H1 (cell line): ENCODE measurements at regions not wholly inside any gene's neighbourhood (a gene's known extent, or its start where the extent isn't known, plus 50 kb on each side); places are given as distances from the start of the nearest gene placed in this dataset.

ENCODE experiments used
- CTCF ChIA-PET: fragments of 300-600 bp; sonication (Branson Sonifier 250); formaldehyde crosslinking; loops from one replicate; lab custom pipeline; 2021; ENCODE audit not compliant: partially characterized antibody; lab: Charles Lee
- POLR2A ChIA-PET: fragments of 300-600 bp; sonication (Branson Sonifier 250); formaldehyde crosslinking; loops from one replicate; lab custom pipeline; 2021; ENCODE audit warnings: inconsistent platforms; ENCODE audit not compliant: partially characterized antibody; lab: Charles Lee
- DNase-seq, 2 experiments: peaks; one replicate each; pipeline versions ENCODE4 v3.0.0 to v3.0.0-alpha.2; 2010 to 2022; ENCODE audit warnings: low spot score in 2 of 2, low read depth in 1 of 2, mixed read lengths in 1 of 2
- FAIRE-seq: peaks from 2 replicates; lab custom pipeline; 2011; peaks lifted over from hg19 to GRCh38; lab: Jason Lieb, UNC
- H2AFZ ChIP-seq: 2 replicates; pipeline ENCODE4 v1.8.1; 2012; ENCODE audit warnings: low read length, inconsistent platforms
- H2AK5ac ChIP-seq: 2 replicates; pipeline ENCODE4 v1.6.1; 2013; ENCODE audit warnings: low read depth, low read length
- H2BK120ac ChIP-seq: replicated peaks from 2 replicates; pipeline ENCODE3; 2013; ENCODE audit warnings: low read depth, low read length, inconsistent platforms
- H2BK12ac ChIP-seq: 2 replicates; pipeline ENCODE4 v1.6.1; 2013; ENCODE audit warnings: low read depth, low read length
- H2BK15ac ChIP-seq: 2 replicates; pipeline ENCODE4 v1.6.1; 2013; ENCODE audit warnings: low read length
- H2BK20ac ChIP-seq: 2 replicates; pipeline ENCODE4 v1.6.1; 2013; ENCODE audit warnings: low read length
- H2BK5ac ChIP-seq: 2 replicates; pipeline ENCODE4 v1.6.1; 2013; ENCODE audit warnings: low read depth, low read length
- H3K14ac ChIP-seq: 2 replicates; pipeline ENCODE4 v1.6.1; 2013; ENCODE audit warnings: inconsistent platforms; ENCODE audit not compliant: insufficient read length
- H3K18ac ChIP-seq: 2 replicates; pipeline ENCODE4 v1.6.1; 2013; ENCODE audit warnings: low read length; ENCODE audit errors: extremely low read depth
- H3K23ac ChIP-seq: 2 replicates; pipeline ENCODE4 v1.6.1; 2013; ENCODE audit warnings: inconsistent platforms; ENCODE audit not compliant: insufficient read length
- H3K23me2 ChIP-seq: 2 replicates; pipeline ENCODE4 v1.6.1; 2013; ENCODE audit warnings: low read depth, low read length
- H3K27ac ChIP-seq: 2 replicates; pipeline ENCODE4 v1.6.1; 2011; ENCODE audit warnings: low read depth, low read length, inconsistent platforms
- H3K27me3 ChIP-seq, 4 experiments: replicated peaks in 1 of 4; 1 replicate in 1 of 4; 2 replicates in 3 of 4; pipeline versions ENCODE4 v1.6.1 to v1.8.1; 2011 to 2013; ENCODE audit warnings: low read length in 3 of 4, mild to moderate bottlenecking in 3 of 4, inconsistent platforms in 2 of 4, mixed read lengths in 2 of 4, moderate library complexity in 1 of 4; ENCODE audit not compliant: control insufficient read depth in 3 of 4, insufficient read depth in 3 of 4; ENCODE audit errors: extremely low read depth in 1 of 4
- H3K36me3 ChIP-seq, 4 experiments: 2 replicates each; pipeline versions ENCODE4 v1.6.1 to v1.8.1; 2011 to 2013; ENCODE audit warnings: mild to moderate bottlenecking in 4 of 4, low read length in 3 of 4, moderate library complexity in 2 of 4, control low read depth in 1 of 4, inconsistent platforms in 1 of 4; ENCODE audit not compliant: insufficient read depth in 4 of 4, control insufficient read depth in 2 of 4
- H3K4ac ChIP-seq: replicated peaks from 2 replicates; pipeline ENCODE3; 2013; ENCODE audit warnings: low read length, low read depth, mixed read lengths, inconsistent platforms; ENCODE audit not compliant: insufficient read length
- H3K4me1 ChIP-seq, 4 experiments: replicated peaks in 1 of 4; 1 replicate in 1 of 4; 2 replicates in 3 of 4; pipeline versions ENCODE4 v1.6.1 to v1.8.1; 2011 to 2013; ENCODE audit warnings: low read length in 3 of 4, inconsistent platforms in 2 of 4, mixed read lengths in 1 of 4; ENCODE audit not compliant: insufficient read depth in 4 of 4, control insufficient read depth in 3 of 4
- H3K4me2 ChIP-seq, 2 experiments: 2 replicates each; pipeline versions ENCODE4 v1.6.1 to v1.8.1; 2011 to 2013; ENCODE audit warnings: low read depth in 2 of 2, low read length in 2 of 2, control low read depth in 1 of 2, inconsistent platforms in 1 of 2, mild to moderate bottlenecking in 1 of 2; ENCODE audit not compliant: insufficient read depth in 1 of 2
- H3K4me3 ChIP-seq, 4 experiments: fragments of 200-600, 300-600 bp in 1 of 4; sonication (generic), shearing (Covaris generic), sonication (Bioruptor Twin) in 1 of 4; 2 replicates each; pipeline versions ENCODE4 v1.5.1 to v1.8.1; 2011 to 2016; ENCODE audit warnings: low read length in 4 of 4, low read depth in 3 of 4, control low read depth in 2 of 4, inconsistent platforms in 2 of 4, mild to moderate bottlenecking in 2 of 4, mixed read lengths in 1 of 4, moderate library complexity in 1 of 4; ENCODE audit not compliant: insufficient read depth in 2 of 4; ENCODE audit errors: extremely low read depth in 1 of 4
- H3K56ac ChIP-seq: replicated peaks from 2 replicates; pipeline ENCODE3; 2013; ENCODE audit warnings: low read depth, mild to moderate bottlenecking, mixed read lengths, low read length, inconsistent platforms; ENCODE audit not compliant: insufficient read length
- H3K79me1 ChIP-seq: 2 replicates; pipeline ENCODE4 v1.6.1; 2013; ENCODE audit warnings: low read depth, low read length, control low read depth
- H3K79me2 ChIP-seq, 2 experiments: 2 replicates each; pipeline versions ENCODE4 v1.6.1 to v1.8.1; 2012 to 2013; ENCODE audit warnings: low read length in 2 of 2, mild to moderate bottlenecking in 2 of 2, inconsistent platforms in 1 of 2; ENCODE audit not compliant: insufficient read depth in 2 of 2, control insufficient read depth in 1 of 2
- H3K9ac ChIP-seq, 4 experiments: replicated peaks in 1 of 4; 1 replicate in 1 of 4; 2 replicates in 3 of 4; pipeline versions ENCODE4 v1.6.1 to v1.8.1; 2011 to 2013; ENCODE audit warnings: low read depth in 3 of 4, low read length in 3 of 4, control low read depth in 2 of 4, mild to moderate bottlenecking in 2 of 4, moderate library complexity in 2 of 4, inconsistent platforms in 1 of 4; ENCODE audit errors: extremely low read depth in 1 of 4
- H3K9me3 ChIP-seq, 2 experiments: 2 replicates each; pipeline versions ENCODE4 v1.6.1 to v1.8.1; 2012 to 2013; ENCODE audit warnings: mild to moderate bottlenecking in 2 of 2, moderate library complexity in 2 of 2, control low read depth in 1 of 2, inconsistent platforms in 1 of 2, low read depth in 1 of 2, low read length in 1 of 2, mixed read lengths in 1 of 2; ENCODE audit not compliant: insufficient read depth in 2 of 2
- H4K20me1 ChIP-seq, 2 experiments: replicated peaks in 1 of 2; 2 replicates each; pipeline versions ENCODE3 to v1.8.1; 2011 to 2013; ENCODE audit warnings: inconsistent platforms in 2 of 2, low read length in 2 of 2, mild to moderate bottlenecking in 1 of 2; ENCODE audit not compliant: insufficient read depth in 2 of 2, control insufficient read depth in 1 of 2
- H4K5ac ChIP-seq: 2 replicates; pipeline ENCODE4 v1.6.1; 2013; ENCODE audit warnings: low read length, low read depth, mixed read lengths, inconsistent platforms; ENCODE audit not compliant: insufficient read length
- H4K8ac ChIP-seq: 2 replicates; pipeline ENCODE4 v1.8.0; 2013; ENCODE audit warnings: mild to moderate bottlenecking, moderate library complexity, low read length, inconsistent platforms; ENCODE audit not compliant: insufficient read depth; ENCODE audit errors: extremely low read depth
- H4K91ac ChIP-seq: replicated peaks from 2 replicates; pipeline ENCODE3; 2013; ENCODE audit warnings: low read length, mixed read lengths, inconsistent platforms; ENCODE audit not compliant: insufficient read length
- ASH2L ChIP-seq: fragments of 200-600, 300-600 bp; sonication (generic); IDR thresholded peaks from one replicate; pipeline ENCODE4 v1.7.1; 2017; ENCODE audit warnings: low read length
- CEBPB ChIP-seq: IDR thresholded peaks from 2 replicates; pipeline ENCODE4 v1.6.1; 2012; ENCODE audit warnings: low read depth, low read length
- CREB1 ChIP-seq: IDR thresholded peaks from 2 replicates; pipeline ENCODE4 v1.6.1; 2012; ENCODE audit warnings: inconsistent platforms
- KDM1A ChIP-seq: fragments of 200-600, 300-600 bp; sonication (generic); IDR thresholded peaks from 2 replicates; pipeline ENCODE4 v1.7.1; 2016; ENCODE audit warnings: mild to moderate bottlenecking, low read length, borderline replicate concordance
- POLR2A ChIP-seq, 2 experiments: IDR thresholded peaks; 1 replicate in 1 of 2; 2 replicates in 1 of 2; pipeline ENCODE4 v1.6.1; 2011; ENCODE audit warnings: low read depth in 2 of 2, low read length in 2 of 2, mild to moderate bottlenecking in 2 of 2; ENCODE audit errors: control extremely low read depth in 1 of 2
- POU5F1 ChIP-seq: IDR thresholded peaks from 2 replicates; pipeline ENCODE4 v1.6.1; 2011; ENCODE audit warnings: low read depth, mild to moderate bottlenecking, low read length, moderate library complexity
- TAF7 ChIP-seq: optimal IDR thresholded peaks from 2 replicates; pipeline ENCODE3; 2011; ENCODE audit warnings: low read depth, mild to moderate bottlenecking, inconsistent platforms, low read length, moderate library complexity, borderline replicate concordance
- WGBS, 2 experiments: shearing (Covaris generic) in 1 of 2; methylation state at CpG; one replicate each; pipeline versions ENCODE4 v1.1.6 to v1.1.7; 2013 to 2015; ENCODE audit warnings: low lambda C conversion rate in 2 of 2, mixed read lengths in 2 of 2, inconsistent platforms in 1 of 2, low coverage in 1 of 2, missing lambda C conversion rate in 1 of 2; ENCODE audit not compliant: insufficient replicate concordance in 2 of 2, insufficient coverage in 1 of 2, insufficient read length in 1 of 2; ENCODE audit errors: extremely low coverage in 1 of 2, missing lambda C conversion rate in 1 of 2; 5-methylcytosine and 5-hydroxymethylcytosine counted together

- ChIA-PET POLR2A (no interaction called here), CTCF (interaction anchor here (0.7 to 2.0 kb wide), 5 partner anchors 40 to 472 kb away, joined by 3 to 7 read pairs (median 4); no protein-coding TSS in a partner anchor)
Observed at GRCh38 chr5:57370376-57370775, 112.2 kb downstream of the ACTBL2 start.

More at GRCh38 chr5:57370376-57370775, 112.2 kb downstream of the ACTBL2 start:
- Histone ChIP-seq H2BK20ac (no peak overlapping the region), H3K23me2 (no peaks in the 10 kb centered on the region), H3K9me3 (no peaks in the 10 kb centered on the region), H3K56ac (no peak overlapping the region), H2AK5ac (no peak overlapping the region), H4K8ac (no peak overlapping the region), H3K18ac (no peak overlapping the region), H2BK120ac (no peak overlapping the region), H4K91ac (no peak overlapping the region), H2BK5ac (no peak overlapping the region), H3K27me3 (no peaks in the 10 kb centered on the region), H3K27ac (no peak overlapping the region), H3K36me3 (no peaks in the 10 kb centered on the region), H3K4me1 (no peaks in the 10 kb centered on the region), H3K23ac (no peak overlapping the region), H3K4ac (no peak overlapping the region), H3K14ac (no peak overlapping the region), H3K4me3 (no peak overlapping the region), H3K9ac (no peak overlapping the region), H2BK15ac (no peak overlapping the region), H4K20me1 (no peaks in the 10 kb centered on the region), H4K5ac (no peak overlapping the region), H3K4me2 (no peak overlapping the region), H3K79me1 (no peaks in the 10 kb centered on the region), H2AFZ (no peak overlapping the region), H2BK12ac (no peak overlapping the region), H3K79me2 (no peaks in the 10 kb centered on the region)
- no peak for TF ChIP-seq TAF7
- TF ChIP-seq CREB1, result no peak
- TF ChIP-seq POLR2A (IDR thresholded peaks at IDR 0.05; ENCODE audit: control extremely low read depth in 1 of 2, low read depth in 2 of 2, low read length in 2 of 2), result no peak
- TF ChIP-seq KDM1A, result no peak
- no peak for TF ChIP-seq POU5F1
- TF ChIP-seq CEBPB, result no peak
- no peak for TF ChIP-seq ASH2L
- 88% methylated on average over 2 of the region's 2 CpGs; no CpG with 5 or more reads in 1 of the 2 experiments for WGBS, 2 experiments
- FAIRE-seq (no peak), DNase-seq (no peak)
